K562 (cell line): ENCODE measurements at regions not wholly inside any gene's neighbourhood (a gene's known extent, or its start where the extent isn't known, plus 50 kb on each side); places are given as distances from the start of the nearest gene placed in this dataset.

Experiments
- FUS ChIP-seq: fragments of 200-400 bp; formaldehyde crosslinking; optimal IDR thresholded peaks from 2 replicates; pipeline ENCODE3; 2017; ENCODE audit warnings: low read depth, low read length
- HDAC1 ChIP-seq, 2 experiments: fragments of 450-650 bp; IDR thresholded peaks; 2 replicates each; pipeline ENCODE4 v1.6.1; 2016 to 2017; ENCODE audit warnings: inconsistent platforms in 1 of 2, mild to moderate bottlenecking in 1 of 2, moderate library complexity in 1 of 2
- HNRNPLL ChIP-seq: fragments of 200-400 bp; formaldehyde crosslinking; IDR thresholded peaks from 2 replicates; pipeline ENCODE4 v1.6.1; 2017; ENCODE audit warnings: low read length, low read depth, mild to moderate bottlenecking; ENCODE audit not compliant: poor library complexity, severe bottlenecking
- LCOR ChIP-seq: sonication (generic); formaldehyde crosslinking; IDR thresholded peaks from 2 replicates; pipeline ENCODE4 v1.8.0; 2022; ENCODE audit warnings: mild to moderate bottlenecking, missing genetic modification reagents
- MXI1 ChIP-seq: IDR thresholded peaks from 2 replicates; pipeline ENCODE4 v1.6.1; 2011; ENCODE audit warnings: low read depth, mild to moderate bottlenecking, improper control_type of control experiment, low read length
- POLR2AphosphoS5 ChIP-seq: IDR thresholded peaks from 2 replicates; pipeline ENCODE4 v1.6.1; 2011; ENCODE audit warnings: mild to moderate bottlenecking, low read depth, low read length, moderate library complexity; ENCODE audit not compliant: control insufficient read depth, insufficient read depth
- PRMT5 ChIP-seq: sonication (generic); formaldehyde crosslinking; IDR thresholded peaks from 2 replicates; pipeline ENCODE4 v1.5.0; 2020; ENCODE audit warnings: missing genetic modification reagents
- SMAD4 ChIP-seq: fragments of 250-450 bp; sonication (Bioruptor Pico); conservative IDR thresholded peaks from 2 replicates; pipeline ENCODE4 v1.8.0; 2021; ENCODE audit warnings: inconsistent platforms, mild to moderate bottlenecking, moderate library complexity
- SRSF1 ChIP-seq: fragments of 200-400 bp; formaldehyde crosslinking; IDR thresholded peaks from 2 replicates; pipeline ENCODE4 v1.6.1; 2017; ENCODE audit warnings: mild to moderate bottlenecking, low read depth, low read length, moderate library complexity
- YBX1 ChIP-seq: fragments of 450-650 bp; IDR thresholded peaks from 2 replicates; pipeline ENCODE4 v1.7.1; 2016; ENCODE audit warnings: mild to moderate bottlenecking
- ZBTB17 ChIP-seq: fragments of 450-650 bp; formaldehyde crosslinking; IDR thresholded peaks from 2 replicates; pipeline ENCODE4 v1.4.0; 2020; ENCODE audit warnings: mild to moderate bottlenecking
- ZFX ChIP-seq: sonication (generic); formaldehyde crosslinking; IDR thresholded peaks from 2 replicates; pipeline ENCODE4 v1.8.0; 2022; ENCODE audit warnings: mild to moderate bottlenecking, missing genetic modification reagents, moderate library complexity
- ZNF407 ChIP-seq: fragments of 450-650 bp; IDR thresholded peaks from 2 replicates; pipeline ENCODE4 v1.6.1; 2016; ENCODE audit warnings: low read depth
- ZNF668 ChIP-seq: fragments of 250-450 bp; sonication (Bioruptor Pico); IDR thresholded peaks from 2 replicates; pipeline ENCODE4 v1.8.0; 2022; ENCODE audit warnings: mild to moderate bottlenecking, inconsistent platforms
- ZNF717 ChIP-seq: fragments of 250-450 bp; sonication (Bioruptor Pico); IDR thresholded peaks from 2 replicates; pipeline ENCODE4 v1.5.0; 2021
- TF ChIP-seq, protein P1 (sequence below): sonication (generic); formaldehyde crosslinking; IDR thresholded peaks from 2 replicates; pipeline ENCODE4 v1.8.1; 2023; ENCODE audit warnings: mild to moderate bottlenecking, missing genetic modification reagents

DNA sequence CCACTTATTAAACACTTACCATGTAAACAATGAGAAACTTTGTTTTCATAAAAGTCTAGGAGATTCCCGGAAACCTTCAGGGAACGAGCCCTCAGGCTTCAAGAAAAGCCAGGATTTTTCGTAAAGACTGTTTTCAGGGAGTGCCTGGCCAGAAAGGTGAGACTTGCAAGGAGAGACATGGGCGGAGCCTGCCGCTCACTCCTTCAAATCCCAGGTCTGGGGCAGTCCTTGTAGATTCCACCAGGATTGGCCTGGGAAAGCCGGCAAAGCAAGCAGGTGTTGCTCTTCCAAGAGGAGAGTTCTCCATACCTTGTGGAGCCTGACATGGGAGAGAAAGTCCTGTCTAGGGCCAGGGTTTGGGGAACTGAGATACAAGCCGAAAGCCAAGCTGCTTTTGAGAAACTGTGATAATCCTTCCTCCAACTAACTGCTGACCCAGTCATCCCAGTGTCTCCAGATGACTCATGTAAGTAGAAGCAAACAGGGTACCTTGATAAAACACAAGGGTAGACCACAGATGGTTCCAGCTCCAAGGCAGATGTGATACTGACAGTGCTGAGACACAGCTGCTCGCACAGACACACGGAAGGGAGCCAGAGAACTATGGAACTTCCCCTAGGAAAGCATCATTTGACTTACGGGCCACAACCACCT lies 69.4 kb upstream of the NAA20 start (continued):
- TF ChIP-seq SMAD4 (CRISPR knock-in tag): 0 out of 2 replicates have a peak, but pooled peaks have one; percentile 58
- TF ChIP-seq LCOR: no peak
- no peak for TF ChIP-seq FUS
- TF ChIP-seq ZNF668: no peak
- no peak for TF ChIP-seq YBX1
- no peak for TF ChIP-seq ZNF717 (CRISPR knock-in tag)
- TF ChIP-seq SRSF1: no peak
- TF ChIP-seq PRMT5 (CRISPR knock-in tag): no peak
- TF ChIP-seq HNRNPLL: no peak
- TF ChIP-seq HDAC1 (IDR thresholded peaks at IDR 0.05): no peak
- no peak for TF ChIP-seq MXI1
- TF ChIP-seq ZBTB17 (CRISPR knock-in tag): no peak
- TF ChIP-seq, protein P1, sequence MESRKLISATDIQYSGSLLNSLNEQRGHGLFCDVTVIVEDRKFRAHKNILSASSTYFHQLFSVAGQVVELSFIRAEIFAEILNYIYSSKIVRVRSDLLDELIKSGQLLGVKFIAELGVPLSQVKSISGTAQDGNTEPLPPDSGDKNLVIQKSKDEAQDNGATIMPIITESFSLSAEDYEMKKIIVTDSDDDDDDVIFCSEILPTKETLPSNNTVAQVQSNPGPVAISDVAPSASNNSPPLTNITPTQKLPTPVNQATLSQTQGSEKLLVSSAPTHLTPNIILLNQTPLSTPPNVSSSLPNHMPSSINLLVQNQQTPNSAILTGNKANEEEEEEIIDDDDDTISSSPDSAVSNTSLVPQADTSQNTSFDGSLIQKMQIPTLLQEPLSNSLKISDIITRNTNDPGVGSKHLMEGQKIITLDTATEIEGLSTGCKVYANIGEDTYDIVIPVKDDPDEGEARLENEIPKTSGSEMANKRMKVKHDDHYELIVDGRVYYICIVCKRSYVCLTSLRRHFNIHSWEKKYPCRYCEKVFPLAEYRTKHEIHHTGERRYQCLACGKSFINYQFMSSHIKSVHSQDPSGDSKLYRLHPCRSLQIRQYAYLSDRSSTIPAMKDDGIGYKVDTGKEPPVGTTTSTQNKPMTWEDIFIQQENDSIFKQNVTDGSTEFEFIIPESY (CRISPR knock-in tag): no peak
- TF ChIP-seq ZFX: no peak
- no peak for TF ChIP-seq ZNF407
- TF ChIP-seq POLR2AphosphoS5: peak; percentile 56; the same call in 1 of the 2 replicates
